Kidney (tissue), 13 donors: ENCODE measurements at regions not wholly inside any gene's neighbourhood (a gene's known extent, or its start where the extent isn't known, plus 50 kb on each side); places are given as distances from the start of the nearest gene placed in this dataset.

ENCODE experiments used
- DNase-seq, 5 donors: peaks; one replicate each; pipeline ENCODE4 v3.0.0-alpha.2; 2013 to 2020
- FAIRE-seq: peaks from 2 replicates; lab custom pipeline; 2012; peaks lifted over from hg19 to GRCh38; lab: Jason Lieb, UNC
- H3K27ac ChIP-seq, 2 donors: one replicate each; pipeline ENCODE4 v1.7.0; 2013; ENCODE audit warnings: low read depth in 2 of 2, low read length in 2 of 2, inconsistent platforms in 1 of 2
- H3K27me3 ChIP-seq: one replicate; pipeline ENCODE4 v1.7.1; 2013; ENCODE audit warnings: low read length, inconsistent platforms; ENCODE audit not compliant: control insufficient read depth, insufficient read depth
- H3K36me3 ChIP-seq, 3 donors: one replicate each; pipeline versions ENCODE4 v1.7.0 to v1.7.1; 2013; ENCODE audit warnings: low read length in 3 of 3, control low read depth in 1 of 3, inconsistent platforms in 1 of 3; ENCODE audit not compliant: insufficient read depth in 3 of 3, control insufficient read depth in 2 of 3
- H3K4me1 ChIP-seq, 3 donors: one replicate each; pipeline versions ENCODE4 v1.7.0 to v1.7.1; 2013; ENCODE audit warnings: low read length in 3 of 3, inconsistent platforms in 1 of 3, low read depth in 1 of 3; ENCODE audit not compliant: control insufficient read depth in 2 of 3, insufficient read depth in 2 of 3
- H3K4me3 ChIP-seq, 3 donors: one replicate each; pipeline versions ENCODE4 v1.7.0 to v1.8.1; 2013; ENCODE audit warnings: low read length in 3 of 3, control low read depth in 1 of 3, inconsistent platforms in 1 of 3
- H3K9ac ChIP-seq, 3 donors: one replicate each; pipeline versions ENCODE4 v1.7.0 to v1.7.1; 2013; ENCODE audit warnings: low read length in 3 of 3, control low read depth in 1 of 3, inconsistent platforms in 1 of 3
- H3K9me3 ChIP-seq, 3 donors: one replicate each; pipeline versions ENCODE4 v1.7.0 to v1.7.1; 2013; ENCODE audit warnings: low read length in 3 of 3, control low read depth in 1 of 3, inconsistent platforms in 1 of 3; ENCODE audit not compliant: control insufficient read depth in 2 of 3, insufficient read depth in 1 of 3
- intact Hi-C: fragments of 100-400 bp; cut with DNase I; formaldehyde crosslinking; loops from one replicate; pipeline ENCODE4 v1.11.1; 2022
- TF ChIP-seq, protein P1 (sequence below): IDR thresholded peaks from 3 replicates; pipeline ENCODE4 v1.5.1; 2012; ENCODE audit warnings: mild to moderate bottlenecking, moderate library complexity, borderline replicate concordance; ENCODE audit not compliant: insufficient read depth; ENCODE audit errors: extremely low read depth
- donor health status: control.
- donor health status: control.
- donor health status: control.
- donor health status: control.
- donor health status: control.
- donor health status: DM: yes; HTN: yes; CAD: no.
- donor health status: Normal renal cell carcinoma (clear cell type).

DNA sequence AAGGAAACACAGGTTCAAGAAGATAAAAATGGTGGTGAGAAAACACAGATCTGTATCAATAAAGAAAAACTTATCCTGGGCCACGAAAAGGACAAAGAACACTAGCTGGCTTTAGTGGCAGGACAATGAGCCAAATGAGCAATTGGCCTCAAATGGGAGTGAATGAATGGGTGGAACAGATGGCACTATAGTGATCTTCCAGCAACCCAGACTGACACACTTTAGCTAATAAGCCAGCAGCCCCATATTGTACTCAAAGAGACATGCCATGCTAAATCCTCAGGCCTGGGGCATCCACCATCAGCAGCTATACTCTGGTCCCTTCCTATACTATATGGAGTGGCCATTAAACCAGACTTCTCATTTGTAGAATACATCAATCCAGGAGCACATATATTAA lies 60.0 kb upstream of the GADL1 start:
- Histone ChIP-seq H3K9me3 (peaks cover 0 to 12% (median 0%) of the 10 kb centered on the region in 3 donors), H3K27me3 (no peaks in the 10 kb centered on the region), H3K9ac (no peak overlapping the region), H3K36me3 (no peaks in the 10 kb centered on the region), H3K4me1 (no peaks in the 10 kb centered on the region), H3K27ac (no peak overlapping the region), H3K4me3 (no peak overlapping the region)
- FAIRE-seq (no peak), DNase-seq (no peak)
- TF ChIP-seq, protein P1, sequence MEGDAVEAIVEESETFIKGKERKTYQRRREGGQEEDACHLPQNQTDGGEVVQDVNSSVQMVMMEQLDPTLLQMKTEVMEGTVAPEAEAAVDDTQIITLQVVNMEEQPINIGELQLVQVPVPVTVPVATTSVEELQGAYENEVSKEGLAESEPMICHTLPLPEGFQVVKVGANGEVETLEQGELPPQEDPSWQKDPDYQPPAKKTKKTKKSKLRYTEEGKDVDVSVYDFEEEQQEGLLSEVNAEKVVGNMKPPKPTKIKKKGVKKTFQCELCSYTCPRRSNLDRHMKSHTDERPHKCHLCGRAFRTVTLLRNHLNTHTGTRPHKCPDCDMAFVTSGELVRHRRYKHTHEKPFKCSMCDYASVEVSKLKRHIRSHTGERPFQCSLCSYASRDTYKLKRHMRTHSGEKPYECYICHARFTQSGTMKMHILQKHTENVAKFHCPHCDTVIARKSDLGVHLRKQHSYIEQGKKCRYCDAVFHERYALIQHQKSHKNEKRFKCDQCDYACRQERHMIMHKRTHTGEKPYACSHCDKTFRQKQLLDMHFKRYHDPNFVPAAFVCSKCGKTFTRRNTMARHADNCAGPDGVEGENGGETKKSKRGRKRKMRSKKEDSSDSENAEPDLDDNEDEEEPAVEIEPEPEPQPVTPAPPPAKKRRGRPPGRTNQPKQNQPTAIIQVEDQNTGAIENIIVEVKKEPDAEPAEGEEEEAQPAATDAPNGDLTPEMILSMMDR: no peak
- intact Hi-C loops: no loop called here

DNA sequence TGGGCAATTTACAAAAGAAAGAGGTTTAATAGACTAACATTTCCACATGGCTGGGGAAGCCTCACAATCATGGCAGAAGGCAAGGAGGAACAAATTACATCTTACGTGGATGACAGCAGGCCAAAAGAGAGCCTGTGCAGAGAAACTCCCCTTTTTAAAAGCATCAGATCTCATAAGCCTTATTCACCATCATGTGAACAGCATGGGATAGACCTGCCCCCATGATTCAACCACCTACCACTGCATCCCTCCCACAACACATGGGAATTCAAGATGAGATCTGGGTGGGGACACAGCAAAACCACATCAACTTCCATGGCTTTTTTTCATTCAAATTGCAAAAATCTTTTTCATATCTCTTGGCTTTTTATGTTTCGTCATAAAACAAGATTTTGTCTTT lies 67.6 kb upstream of the GADL1 start:
- Histone ChIP-seq H3K27me3 (no peaks in the 10 kb centered on the region), H3K9ac (no peak overlapping the region), H3K4me3 (no peak overlapping the region), H3K36me3 (no peaks in the 10 kb centered on the region), H3K4me1 (no peaks in the 10 kb centered on the region), H3K27ac (no peak overlapping the region), H3K9me3 (peaks cover 0 to 12% (median 0%) of the 10 kb centered on the region in 3 donors)
- FAIRE-seq (no peak), DNase-seq (no peak)
- TF ChIP-seq, protein P1: no peak
- intact Hi-C loops: no loop called here

DNA sequence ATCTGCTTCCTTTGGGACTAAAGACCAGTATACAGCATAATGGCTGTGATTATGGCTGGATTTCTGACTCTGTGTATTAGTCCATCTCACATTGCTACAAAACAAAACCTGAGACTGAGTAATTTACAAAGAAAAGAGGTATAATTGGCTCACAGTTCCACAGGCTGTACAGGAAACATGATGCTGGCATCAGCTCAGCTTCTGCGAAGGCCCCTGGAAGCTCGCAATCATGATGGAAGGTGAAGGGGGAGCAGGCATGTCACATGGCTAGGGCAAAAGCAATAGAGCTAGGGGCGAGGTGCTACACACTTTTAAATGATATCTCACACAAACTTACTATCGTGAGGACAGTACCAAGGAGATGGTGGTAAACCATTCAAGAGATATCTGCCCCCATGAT lies 68.0 kb upstream of the GADL1 start:
- Histone ChIP-seq H3K36me3 (no peaks in the 10 kb centered on the region), H3K9ac (no peak overlapping the region), H3K27me3 (no peaks in the 10 kb centered on the region), H3K4me3 (no peak overlapping the region), H3K27ac (no peak overlapping the region), H3K4me1 (no peaks in the 10 kb centered on the region), H3K9me3 (peaks cover 0 to 12% (median 0%) of the 10 kb centered on the region in 3 donors)
- FAIRE-seq (no peak), DNase-seq (no peak)
- TF ChIP-seq, protein P1: no peak
- intact Hi-C loops: no loop called here

DNA sequence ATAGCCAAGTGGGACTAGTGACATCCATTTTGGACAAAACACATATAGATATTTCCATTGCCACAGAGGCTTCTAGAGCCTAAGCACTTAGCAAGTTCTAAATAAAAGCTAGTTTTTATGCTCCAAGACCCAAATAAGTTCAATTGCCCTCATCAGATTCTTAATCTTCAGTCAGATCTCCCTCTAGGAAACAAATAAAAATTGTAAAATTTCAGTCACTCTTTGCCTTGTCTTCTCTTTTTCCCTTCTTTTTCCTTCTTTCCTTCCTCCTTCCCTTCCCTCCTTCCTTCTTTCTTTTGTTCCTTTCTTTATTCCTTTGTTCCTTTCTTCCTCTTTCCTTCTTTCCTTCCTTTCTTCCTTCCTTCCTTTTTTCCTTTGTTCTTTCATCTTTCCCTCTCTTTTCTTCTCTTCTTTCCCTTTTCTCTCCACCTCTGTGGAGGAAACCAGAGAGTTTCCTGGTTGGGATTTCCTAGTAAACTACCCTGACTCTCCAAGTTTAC lies 68.8 kb upstream of the GADL1 start:
- intact Hi-C loops: no loop called here
- FAIRE-seq (no peak), DNase-seq (no peak)
- H3K4me3 ChIP-seq: no peak overlapping the region
- no peaks in the 10 kb centered on the region for H3K27me3 ChIP-seq
- peaks cover 0 to 11% (median 0%) of the 10 kb centered on the region in 3 donors for H3K9me3 ChIP-seq
- H3K4me1 ChIP-seq: no peaks in the 10 kb centered on the region
- TF ChIP-seq, protein P1: no peak
- H3K27ac ChIP-seq: no peak overlapping the region
- no peaks in the 10 kb centered on the region for H3K36me3 ChIP-seq
- no peak overlapping the region for H3K9ac ChIP-seq
